ENCODE measurements at regions not wholly inside any gene's neighbourhood (a gene's known extent, or its start where the extent isn't known, plus 50 kb on each side); places are given as distances from the start of the nearest gene placed in this dataset.

DNA sequence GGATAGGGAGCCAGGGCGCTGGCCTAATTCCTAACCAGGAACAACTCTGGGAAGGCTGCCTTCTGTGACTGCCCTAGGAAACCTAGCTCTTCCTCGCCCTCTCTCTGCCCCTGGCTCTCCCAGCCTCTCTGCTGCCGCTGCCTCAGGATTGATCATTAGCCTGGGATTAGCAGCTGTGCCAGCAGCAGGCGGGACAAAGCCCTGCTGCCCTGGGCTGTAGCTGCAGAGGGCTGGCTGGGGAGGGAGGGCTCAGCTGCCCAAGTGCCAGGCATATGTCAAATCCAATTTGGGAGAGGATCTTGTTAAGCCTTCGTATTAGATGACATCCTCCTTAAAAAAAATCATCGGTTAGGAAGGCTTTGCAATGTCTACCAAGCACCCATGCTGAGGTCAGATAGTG, 144.8 kb upstream of the CCL2 start:
- no peak for DNase-seq

- no peak for DNase-seq
Measured at GRCh38 chr17:34113089-34113488, 142.0 kb upstream of the CCL2 start.

- DNase-seq: no peak
Measured at GRCh38 chr17:34114174-34114573, 140.9 kb upstream of the CCL2 start.

GRCh38 chr17:34116306-34116705, 138.8 kb upstream of the CCL2 start:
- DNase-seq: no peak

DNA sequence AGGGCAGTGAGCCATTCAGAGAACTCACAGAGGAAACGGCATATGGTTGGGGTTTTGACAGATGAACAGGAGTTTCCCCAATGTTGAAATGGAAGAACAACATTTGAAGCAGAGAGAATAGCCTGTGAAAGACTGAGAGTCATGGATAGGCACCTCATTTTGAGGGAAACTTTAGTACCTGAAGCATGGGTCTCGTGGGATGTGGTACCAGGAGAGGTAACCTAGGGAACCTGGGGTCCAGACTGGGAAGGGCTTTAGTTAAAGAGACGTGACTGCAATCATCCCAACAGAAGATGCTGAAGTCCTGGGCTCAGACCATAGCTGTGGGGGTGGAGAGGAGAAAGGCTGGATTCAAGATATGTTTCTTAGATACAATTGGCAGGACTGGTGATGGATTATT, 137.8 kb upstream of the CCL2 start:
- DNase-seq: no peak

DNA sequence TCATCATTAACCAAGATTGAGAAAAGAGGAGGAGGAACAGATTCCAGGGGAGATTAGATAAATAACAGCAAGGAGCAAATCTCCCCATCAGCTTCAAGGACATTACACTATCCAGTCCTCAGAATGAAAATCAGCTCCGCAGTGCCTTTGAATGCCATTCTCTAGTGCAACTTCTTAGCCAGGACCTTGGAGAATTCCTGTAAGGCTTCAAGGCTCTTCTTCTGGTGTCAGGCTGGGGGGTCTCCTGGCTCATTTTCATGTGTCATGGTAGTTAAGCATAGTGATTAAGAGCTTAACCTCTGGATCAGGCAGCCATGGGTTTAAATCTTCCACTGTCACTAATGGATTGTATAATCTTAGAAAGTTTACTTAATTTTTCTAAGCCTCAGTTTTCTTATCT, 137.3 kb upstream of the CCL2 start:
- no peak for DNase-seq

- DNase-seq: no peak
Measured at GRCh38 chr17:34118564-34118963, 136.5 kb upstream of the CCL2 start.

DNA sequence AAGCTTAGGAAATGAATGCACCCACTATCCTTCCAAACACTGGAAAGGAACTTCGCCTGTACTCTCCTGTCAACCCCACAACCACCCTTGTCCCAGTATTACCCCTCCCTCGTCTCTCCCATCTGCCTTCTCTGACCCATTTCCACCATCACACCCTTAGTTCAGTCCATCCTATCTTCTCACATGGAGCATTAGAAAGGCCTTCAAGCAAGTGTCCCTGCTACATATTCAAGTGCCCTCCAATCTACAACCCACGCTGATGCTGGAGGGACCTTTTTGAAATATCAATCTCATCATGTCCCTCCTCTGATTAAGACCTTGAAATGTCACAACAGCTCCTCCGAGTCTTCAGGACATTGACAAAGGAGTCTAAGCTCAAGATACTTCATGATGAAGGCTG, 133.8 kb upstream of the CCL2 start:
- DNase-seq: no peak

DNA sequence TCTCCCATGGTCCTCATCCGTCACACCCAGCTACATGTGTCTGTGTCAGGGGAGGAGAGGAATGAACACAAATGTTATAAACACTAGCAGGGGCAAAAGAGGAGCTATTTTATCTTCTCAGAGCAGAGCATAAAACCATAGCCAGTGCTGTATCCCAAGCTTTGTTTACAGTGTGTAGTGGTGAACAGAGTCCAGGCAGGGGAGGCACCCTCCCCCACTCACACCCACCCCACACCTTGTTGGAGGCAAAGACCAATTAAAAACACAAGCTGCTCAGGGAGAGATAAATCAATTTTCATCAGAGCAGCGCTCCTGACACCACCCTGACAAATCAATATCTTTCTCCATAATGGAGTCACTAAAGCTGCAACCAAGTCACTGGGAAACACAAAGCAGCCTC, 132.6 kb upstream of the CCL2 start:
- DNase-seq: no peak

GRCh38 chr17:34125010-34125409, 130.1 kb upstream of the CCL2 start:
- DNase-seq: no peak

DNA sequence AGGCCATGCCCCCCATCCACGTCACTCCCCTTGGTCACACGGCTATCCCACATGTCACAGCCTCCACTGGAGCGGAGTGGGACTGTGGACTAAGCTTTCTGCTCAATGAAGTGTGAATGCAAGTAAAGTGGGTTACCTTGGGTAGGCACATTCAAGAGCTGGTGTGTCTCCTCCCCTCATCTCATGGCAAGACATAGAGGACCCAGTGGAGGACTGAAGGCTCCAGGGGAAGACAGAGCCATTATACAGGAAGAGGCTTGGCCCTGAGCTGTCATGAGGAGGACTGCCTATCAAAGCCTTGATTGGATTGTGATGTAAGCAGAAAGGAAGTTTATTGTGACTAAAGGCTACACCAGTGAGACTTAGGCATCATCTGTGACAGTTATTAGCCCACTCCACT, 129.2 kb upstream of the CCL2 start:
- no peak for DNase-seq

GRCh38 chr17:34126496-34126895, 128.6 kb upstream of the CCL2 start:
- no peak for DNase-seq

DNA sequence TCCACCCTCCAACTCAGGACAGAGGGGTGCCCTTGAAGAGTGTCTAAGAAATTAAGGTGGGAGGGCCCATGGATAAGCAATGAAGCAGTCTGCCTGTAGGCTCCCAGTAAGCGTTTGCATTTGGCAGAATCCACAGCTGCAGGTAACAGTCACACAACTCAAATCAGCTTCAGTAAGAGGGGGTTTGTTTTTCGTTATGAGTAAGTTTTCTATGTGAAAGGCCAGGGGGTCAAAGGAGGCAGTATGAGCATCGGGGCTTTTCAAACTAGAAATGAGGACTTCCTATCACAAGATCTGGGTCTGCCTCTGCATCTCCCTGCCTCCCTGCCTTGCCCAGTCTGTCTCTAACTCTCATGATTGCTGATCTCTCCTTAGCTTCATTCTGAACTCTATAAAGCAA, 128.1 kb upstream of the CCL2 start:
- no peak for DNase-seq

- DNase-seq: no peak
Measured at GRCh38 chr17:34130544-34130943, 124.5 kb upstream of the CCL2 start.

DNA sequence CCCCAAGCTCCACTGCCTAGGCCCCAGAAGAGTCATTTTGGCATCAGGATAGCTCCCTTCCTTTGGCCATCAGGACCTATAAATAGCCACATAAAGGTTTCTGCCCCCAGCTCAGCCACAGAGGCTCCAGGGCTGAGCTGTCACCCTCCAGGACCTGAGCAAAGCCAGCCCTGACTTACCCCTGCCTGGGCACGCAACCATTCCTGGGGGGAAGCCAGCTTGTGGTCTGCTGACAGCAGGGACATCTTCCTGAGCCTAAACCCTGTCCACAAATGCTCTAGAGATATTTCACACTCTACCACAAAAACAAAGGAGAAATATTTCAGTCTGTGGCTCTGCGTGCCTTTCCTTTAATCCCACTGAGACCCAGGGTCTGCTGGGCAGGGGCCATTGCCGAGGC, 123.7 kb upstream of the CCL2 start:
- no peak for DNase-seq

GRCh38 chr17:34133350-34133749, 121.7 kb upstream of the CCL2 start:
- no peak for DNase-seq

GRCh38 chr17:34135841-34136240, 119.2 kb upstream of the CCL2 start:
- no peak for DNase-seq

GRCh38 chr17:34140006-34140405, 115.1 kb upstream of the CCL2 start:
- no peak for DNase-seq

DNA sequence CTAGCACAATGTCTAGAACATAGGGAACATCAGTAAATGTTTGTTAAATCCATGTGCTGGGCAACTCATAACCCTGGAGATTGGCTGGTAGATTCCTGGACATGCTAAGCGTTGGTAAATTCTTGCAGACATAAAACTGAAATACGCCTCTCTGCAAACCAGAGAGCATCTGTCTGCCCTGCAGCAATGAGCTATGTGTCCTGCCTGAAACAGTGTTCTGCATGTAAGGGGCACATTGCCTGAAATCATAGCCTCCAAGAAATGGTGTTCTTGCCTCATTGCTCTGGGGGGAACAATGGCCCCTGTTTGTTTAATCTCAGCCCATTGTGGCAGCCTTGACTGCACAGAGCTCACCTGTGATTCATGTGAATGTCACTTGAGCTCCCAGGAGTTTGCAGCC, 113.5 kb upstream of the CCL2 start:
- no peak for DNase-seq

DNA sequence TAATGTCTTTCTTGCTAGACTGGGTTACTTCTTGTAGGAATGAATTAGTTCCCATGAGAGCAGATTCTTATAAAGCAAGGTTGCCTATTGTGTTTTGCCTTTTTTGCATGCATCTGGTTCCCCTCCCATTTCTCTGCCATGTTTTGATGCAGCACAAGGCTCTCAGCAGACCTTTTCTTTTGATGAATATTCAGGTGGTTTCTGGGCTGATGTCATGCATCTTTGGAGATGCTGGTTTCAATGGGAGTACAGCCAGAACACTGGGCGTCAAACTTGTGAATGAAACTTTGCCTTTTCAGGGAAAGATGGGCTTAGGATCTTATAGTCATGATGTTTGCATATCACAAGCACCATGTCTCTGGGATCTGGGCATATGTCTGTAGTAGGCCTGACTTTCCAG, 111.7 kb upstream of the CCL2 start:
- DNase-seq: no peak

- peak; percentile 21 for DNase-seq
Measured at GRCh38 chr17:34146440-34147043, 108.5 kb upstream of the CCL2 start.

DNA sequence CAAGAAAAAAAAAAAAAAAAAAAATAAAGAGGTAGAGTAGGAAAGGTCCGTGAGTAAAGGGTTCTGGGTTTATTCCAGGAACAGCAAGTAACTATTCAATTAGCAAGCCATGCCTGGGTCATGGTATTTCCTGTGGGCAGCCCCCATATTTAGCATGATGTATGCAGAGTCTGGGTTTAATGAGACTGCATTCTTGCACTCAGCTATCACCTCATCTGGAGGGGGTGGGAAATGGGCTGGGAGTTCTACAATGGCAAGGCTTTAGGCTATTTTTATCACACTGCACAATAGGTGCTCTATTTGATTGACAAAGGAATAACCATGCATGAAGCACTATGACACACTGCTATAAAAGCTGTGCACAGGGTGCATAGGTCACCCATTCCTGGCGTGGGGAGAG, 104.0 kb upstream of the CCL2 start:
- DNase-seq: no peak

DNA sequence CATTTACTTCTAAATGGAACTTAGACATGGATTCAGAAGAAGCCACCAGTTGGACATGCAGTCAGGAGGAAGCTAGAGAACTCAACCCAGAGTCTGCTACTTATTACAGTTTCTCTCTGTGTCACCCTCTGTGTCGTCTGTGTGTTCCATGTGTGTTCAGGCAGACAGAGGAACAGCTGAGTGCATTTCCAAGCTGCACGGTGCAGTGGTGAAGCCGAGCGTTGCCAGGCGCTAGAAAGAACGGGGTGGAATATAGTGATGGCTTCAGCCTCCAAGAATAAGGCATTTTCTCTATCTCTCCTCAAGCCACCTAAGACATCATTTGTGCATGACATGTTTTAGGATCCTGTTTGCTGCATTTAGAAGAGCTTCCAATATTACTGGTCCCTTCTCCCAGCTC, 101.1 kb upstream of the CCL2 start:
- DNase-seq: no peak

DNA sequence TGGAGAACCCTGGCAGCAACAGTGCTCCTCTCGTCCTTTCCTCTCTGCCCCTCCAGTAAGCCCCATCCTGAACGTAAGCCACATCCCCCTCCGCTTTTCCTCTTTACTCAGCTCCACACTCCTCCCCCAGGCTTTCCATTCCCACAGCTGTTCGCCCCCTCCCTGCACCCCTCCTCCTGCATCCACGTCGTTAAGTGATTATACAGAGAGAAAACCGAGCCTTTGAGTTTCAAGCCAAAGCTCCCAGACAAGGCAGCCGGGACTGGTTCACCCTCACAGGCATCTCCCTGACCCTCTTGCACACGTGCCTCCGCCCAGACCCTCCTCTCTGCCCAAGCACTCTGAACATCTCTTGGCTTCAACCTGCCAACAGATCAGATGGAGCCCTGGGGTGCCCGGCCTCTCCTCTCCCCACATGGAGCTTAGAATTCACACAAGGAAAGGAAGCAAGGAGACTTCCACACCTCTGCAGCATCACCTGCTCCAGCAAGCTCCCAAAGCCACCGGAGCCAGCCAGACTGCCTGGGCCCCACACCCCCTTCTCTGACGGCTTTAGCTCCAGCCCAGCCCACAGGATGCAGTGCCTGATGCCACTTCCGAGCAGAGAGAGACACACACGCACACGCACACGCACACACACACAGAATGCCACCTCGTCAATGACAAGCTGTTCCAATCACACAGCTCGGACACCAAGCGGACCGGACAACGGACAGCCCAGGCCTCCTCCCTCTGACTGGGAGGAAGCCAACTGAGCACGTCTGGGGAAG, 99.9 kb upstream of the CCL2 start:
- DNase-seq: no peak

- DNase-seq: no peak
Measured at GRCh38 chr17:34155947-34156346, 99.1 kb upstream of the CCL2 start.

Measured in T-helper 9 cell (primary cell).